GM12892 (cell line): ENCODE measurements at regions not wholly inside any gene's neighbourhood (a gene's known extent, or its start where the extent isn't known, plus 50 kb on each side); places are given as distances from the start of the nearest gene placed in this dataset.

Experiments used
- DNase-seq: peaks from one replicate; pipeline ENCODE4 v3.0.0; 2011; ENCODE audit not compliant: insufficient read length
- FAIRE-seq: peaks from 2 replicates; lab custom pipeline; 2011; peaks lifted over from hg19 to GRCh38; lab: Jason Lieb, UNC
- POLR2A ChIP-seq: IDR thresholded peaks from 2 replicates; pipeline ENCODE4 v1.6.1; 2011; ENCODE audit warnings: low read depth, low read length, control low read depth
- POLR2AphosphoS5 ChIP-seq: IDR thresholded peaks from 2 replicates; pipeline ENCODE4 v1.6.1; 2011; ENCODE audit warnings: low read depth, low read length, control low read depth
- TAF1 ChIP-seq: IDR thresholded peaks from 2 replicates; pipeline ENCODE4 v1.6.1; 2011; ENCODE audit warnings: low read depth, mild to moderate bottlenecking, control low read depth, low read length, borderline replicate concordance

DNA sequence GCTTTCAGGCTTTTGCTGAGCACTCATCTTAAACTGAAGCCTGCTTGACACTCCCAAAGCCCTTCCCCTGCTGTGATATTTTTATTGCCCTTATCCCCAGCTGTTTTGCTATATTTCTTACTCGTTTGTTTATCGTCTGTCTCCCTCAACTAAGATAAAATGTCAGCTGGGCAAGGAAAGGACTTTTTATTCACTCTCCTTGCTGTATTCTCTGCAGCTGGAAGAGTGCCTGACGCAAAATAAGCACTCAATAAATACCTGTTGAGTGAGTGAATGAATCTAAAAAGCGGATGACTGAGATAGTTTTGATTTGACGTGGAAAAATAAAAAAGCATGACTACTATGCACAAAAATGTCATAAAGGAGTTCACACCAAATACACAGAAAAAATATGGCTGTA is 84.8 kb upstream of the POMGNT2 start:
- DNase-seq (no peak), FAIRE-seq (no peak)
- TF ChIP-seq POLR2AphosphoS5 (no peak), POLR2A (no peak), TAF1 (no peak)

DNA sequence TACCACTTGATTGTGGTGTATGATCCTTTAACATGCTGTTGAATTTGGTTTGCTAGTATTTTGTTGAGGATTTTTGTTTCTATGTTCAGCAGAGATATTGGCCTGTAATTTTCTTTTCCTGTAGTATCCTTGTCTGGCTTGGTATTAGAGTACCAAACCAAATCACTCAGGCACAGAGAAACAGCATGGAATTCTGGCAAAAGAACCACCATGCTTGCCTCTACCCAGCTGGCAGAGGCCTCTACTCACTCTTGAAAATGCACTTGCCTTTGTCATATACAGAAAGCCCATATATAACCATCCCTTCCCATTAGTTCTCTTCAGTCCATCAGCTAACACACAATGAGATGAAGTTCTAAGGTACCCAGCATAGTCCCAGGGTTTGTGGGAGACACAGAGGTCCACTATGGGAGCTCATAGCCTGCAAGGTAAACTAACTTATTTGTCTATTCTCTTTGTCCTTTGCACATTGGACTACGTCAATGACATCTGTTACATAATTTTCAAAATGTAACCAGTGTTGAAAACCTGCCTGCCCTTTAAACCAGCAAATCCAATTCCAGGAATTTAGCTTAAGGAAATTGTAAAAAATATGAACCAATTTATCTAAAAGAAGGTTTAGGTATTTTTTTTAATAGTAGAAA is 82.1 kb upstream of the POMGNT2 start:
- DNase-seq: no peak
- no peak for TF ChIP-seq POLR2AphosphoS5
- TF ChIP-seq POLR2A: no peak
- TF ChIP-seq TAF1: no peak
- no peak for FAIRE-seq

DNA sequence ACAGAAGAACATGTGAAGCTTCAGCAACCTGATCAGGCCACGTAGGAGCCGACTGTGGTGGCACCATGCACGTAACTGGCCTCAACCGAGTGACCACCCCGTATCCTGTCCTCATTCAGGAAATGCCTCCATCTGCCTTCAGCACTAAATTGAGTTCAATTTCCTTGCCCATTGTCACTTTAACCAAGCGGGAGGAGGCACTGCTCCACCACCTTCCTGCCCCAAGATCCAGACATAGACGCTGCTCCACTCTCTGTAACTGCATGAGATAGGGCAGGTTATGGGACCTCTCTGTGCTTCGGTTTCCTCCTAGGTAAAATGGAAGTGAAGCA is 80.1 kb upstream of the POMGNT2 start:
- no peak for DNase-seq
- no peak for FAIRE-seq
- no peak for TF ChIP-seq POLR2A
- TF ChIP-seq POLR2AphosphoS5: no peak
- TF ChIP-seq TAF1: no peak

DNA sequence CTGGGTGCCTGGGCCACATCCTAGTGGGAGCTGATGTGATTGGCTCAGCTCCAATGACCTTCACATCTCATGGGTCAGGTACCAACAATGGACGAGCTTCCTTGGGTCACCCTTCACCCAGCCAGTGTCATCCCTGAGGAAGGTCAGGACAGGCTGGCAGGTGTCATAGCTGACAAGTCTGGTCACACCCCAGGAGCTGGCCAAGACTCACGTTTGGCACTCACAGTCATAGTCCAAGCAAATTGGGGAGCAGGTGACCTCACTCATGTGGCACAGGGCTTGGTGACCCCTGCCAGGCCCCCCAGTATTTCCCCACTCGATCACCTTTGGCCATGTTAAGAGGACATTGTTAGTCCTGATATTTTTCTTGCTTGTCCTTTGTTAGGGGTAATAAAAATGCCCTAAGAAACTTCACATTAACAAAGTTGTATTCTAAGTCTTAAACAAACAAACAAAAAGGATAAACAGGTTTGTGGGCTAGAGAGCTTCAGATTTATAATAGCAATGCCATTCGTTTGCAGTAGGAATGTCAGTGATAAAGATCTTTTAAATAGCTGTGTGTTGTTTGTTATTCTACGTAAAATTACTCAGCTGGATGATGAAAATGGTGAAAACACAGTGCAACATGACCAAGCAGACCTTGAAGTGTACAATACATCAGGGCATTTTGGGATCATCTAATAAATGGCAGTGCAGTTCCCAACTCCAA is 79.5 kb upstream of the POMGNT2 start:
- DNase-seq: no peak
- FAIRE-seq: no peak
- TF ChIP-seq TAF1 (no peak), POLR2AphosphoS5 (no peak), POLR2A (no peak)

DNA sequence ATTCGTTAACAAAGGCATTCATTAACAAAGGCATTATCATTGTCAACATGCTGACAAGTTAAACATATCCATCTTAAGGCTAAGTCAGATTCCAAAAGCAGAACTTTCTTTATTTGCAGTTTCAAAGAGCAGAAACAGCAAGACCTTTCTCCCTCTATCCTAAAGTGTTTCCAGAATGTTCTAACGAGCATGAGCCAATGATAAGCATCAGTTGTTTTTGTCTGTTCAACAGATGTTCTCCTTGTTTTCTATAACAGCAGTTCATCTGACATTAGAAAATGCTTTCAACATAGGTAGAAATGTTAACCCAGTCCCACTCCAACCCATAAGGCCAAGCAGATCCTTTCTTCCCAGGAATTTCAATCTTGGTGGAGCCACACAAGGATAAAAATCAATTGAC is 77.6 kb upstream of the POMGNT2 start:
- FAIRE-seq: no peak
- no peak for DNase-seq
- TF ChIP-seq POLR2AphosphoS5 (no peak), POLR2A (no peak), TAF1 (no peak)

DNA sequence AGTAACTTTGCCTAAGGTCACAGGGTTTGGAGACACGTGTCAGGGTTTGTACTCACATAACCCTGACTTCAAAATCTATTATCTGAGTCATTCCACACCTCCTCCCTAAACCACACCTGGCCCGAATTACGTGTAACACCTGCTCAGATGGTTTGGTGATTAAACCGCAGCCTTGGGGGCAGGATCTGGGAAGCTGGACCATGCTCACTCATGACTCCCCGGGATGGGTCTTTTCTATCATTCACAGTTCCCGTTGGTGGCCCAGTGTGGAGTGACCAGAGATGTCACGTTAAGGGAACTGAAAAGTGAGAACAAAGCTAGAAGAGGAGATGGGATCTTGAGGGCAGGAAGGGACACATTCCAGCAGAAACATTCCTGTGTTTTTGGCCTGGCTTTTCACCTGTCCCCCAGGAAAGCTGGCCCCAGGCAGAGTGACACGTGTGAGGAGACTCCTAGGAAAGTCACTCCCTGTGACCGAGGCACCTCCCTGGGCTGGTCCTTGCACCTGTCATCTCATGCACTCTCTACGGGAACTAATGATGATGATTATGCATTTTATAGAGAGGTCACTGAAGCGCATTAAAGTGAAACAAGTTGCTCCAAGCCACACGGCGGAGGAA is 75.4 kb upstream of the POMGNT2 start:
- TF ChIP-seq POLR2A: no peak
- TF ChIP-seq TAF1: no peak
- TF ChIP-seq POLR2AphosphoS5: no peak
- FAIRE-seq (peak; percentile 50), DNase-seq (no peak)

DNA sequence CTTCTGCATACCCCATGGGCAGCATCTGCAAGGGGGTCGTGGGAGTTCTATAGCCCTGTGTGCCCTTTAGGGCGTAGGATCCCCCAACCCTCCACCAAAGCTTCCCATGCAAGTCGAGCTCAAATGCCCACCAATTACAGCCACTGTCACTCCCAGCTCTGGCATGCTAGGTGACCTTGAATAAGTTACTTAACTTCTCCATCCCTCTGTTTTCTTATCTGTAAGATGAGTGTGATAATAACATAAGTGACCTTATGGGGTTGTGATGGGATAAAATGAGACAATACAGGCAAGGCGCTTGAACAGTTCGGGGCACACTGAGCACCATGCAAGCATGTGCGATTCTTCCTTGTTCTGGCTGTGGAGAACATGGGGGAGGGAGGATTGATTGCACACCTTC is 74.8 kb upstream of the POMGNT2 start:
- FAIRE-seq (peak; percentile 36), DNase-seq (no peak)
- no peak for TF ChIP-seq POLR2AphosphoS5

DNA sequence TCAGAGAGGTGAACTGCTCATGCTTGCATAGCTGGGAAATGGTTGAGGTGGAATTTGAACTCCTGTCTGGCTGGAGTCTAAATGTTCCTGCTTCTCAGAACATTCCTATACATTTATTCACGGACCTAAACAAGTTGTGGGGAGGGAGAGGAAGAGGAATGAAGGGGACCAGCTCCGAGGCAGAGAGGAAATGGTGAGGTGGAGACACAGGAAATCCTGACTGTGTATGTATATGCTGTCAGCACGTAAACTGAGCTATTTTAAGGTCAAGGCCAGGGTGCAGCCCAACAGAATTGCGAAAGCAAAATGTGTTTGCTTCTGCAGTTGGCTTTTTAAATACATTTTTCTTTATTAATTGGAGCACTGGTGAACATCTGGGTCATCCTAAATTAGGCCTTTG is 74.1 kb upstream of the POMGNT2 start:
- FAIRE-seq: peak; percentile 64
- TF ChIP-seq POLR2A (no peak), TAF1 (no peak), POLR2AphosphoS5 (no peak)
- no peak for DNase-seq

DNA sequence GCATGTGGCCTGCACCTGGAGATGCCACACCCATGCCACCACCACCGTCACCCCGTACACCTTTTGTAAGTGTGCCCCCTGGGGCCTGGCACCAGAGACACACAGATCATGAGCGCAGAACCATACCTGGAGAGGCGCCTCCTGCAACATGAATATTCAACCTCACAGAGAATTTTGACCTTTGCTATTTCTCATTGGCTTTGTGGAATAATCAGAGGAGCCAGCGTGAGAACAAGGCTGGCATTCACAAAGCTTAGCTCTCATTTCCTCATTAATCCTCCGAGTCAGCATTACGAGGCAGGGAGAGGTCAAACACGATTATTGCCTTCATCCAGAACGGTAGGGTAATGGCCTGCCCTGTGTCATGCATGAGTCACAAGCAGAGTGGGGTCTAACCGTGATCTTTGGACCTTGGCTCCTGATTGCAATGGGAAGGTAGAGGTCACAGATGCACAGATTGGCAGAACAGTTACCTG is 73.0 kb upstream of the POMGNT2 start:
- FAIRE-seq (no peak), DNase-seq (no peak)

DNA sequence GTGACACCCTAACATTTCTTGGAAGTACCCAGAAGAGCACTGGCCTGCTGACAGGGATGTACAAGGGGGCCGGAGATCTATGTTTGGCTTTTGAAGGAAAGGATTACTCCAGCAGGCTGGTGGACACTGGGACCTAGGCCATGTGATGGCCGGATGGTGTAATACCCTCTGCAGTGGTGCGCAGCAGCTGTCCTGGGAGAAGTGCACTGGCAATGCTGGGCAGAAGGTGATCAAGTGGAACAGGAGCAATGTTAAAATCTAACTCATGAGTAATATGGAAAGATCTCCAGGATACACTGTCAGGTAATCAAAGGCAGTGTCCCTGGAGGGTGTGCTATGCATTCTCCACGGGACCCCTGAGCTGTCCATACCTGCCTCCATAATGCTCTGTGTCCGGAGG is 71.2 kb upstream of the POMGNT2 start:
- TF ChIP-seq TAF1 (no peak), POLR2A (no peak), POLR2AphosphoS5 (no peak)
- DNase-seq: no peak
- FAIRE-seq: no peak

More for the DNA sequence above, 73.0 kb upstream of the POMGNT2 start:
- no peak for TF ChIP-seq TAF1
- no peak for TF ChIP-seq POLR2A
- no peak for TF ChIP-seq POLR2AphosphoS5

DNA sequence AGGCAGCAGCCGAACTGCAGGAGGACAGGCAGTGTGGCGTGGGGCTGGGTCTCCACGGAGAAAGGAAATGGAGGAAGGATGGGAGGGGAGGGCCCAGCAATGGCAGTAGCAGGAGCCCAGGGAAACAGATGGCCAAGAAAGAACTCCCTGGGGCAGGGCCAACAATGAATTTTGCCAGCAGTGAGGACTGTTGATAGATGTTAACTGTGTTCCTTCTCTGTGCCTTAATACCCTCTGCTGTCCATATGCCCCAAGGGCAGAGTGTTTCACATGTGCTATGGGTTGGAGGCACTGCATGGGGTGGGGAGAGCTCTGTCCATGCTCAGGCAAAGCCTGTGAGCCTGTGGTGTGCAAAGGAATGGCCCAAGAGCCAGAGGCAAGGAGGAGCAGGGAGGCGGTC is 70.8 kb upstream of the POMGNT2 start:
- no peak for DNase-seq
- no peak for TF ChIP-seq POLR2A
- no peak for TF ChIP-seq TAF1
- TF ChIP-seq POLR2AphosphoS5: no peak
- FAIRE-seq: no peak

DNA sequence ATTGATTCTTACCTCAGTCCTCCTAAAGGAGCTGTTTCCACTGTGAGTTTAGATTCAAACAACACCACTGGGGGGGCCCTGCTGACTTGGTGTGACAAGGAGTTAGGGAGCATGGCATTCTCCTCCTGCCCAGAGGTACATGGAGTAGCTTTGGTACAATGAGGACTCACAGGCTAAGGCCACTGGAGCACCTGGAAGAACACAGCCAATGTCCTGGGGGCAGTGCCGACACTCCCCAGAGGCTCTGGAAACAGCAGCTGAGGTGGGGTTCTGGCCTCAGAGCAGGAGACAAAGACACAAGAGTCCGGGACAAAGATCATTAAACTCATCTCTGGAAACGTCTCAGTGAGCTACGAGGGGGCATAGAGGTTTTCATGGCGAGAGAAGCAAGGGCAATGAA is 69.7 kb upstream of the POMGNT2 start:
- DNase-seq (no peak), FAIRE-seq (no peak)
- TF ChIP-seq POLR2A: no peak
- TF ChIP-seq TAF1: no peak
- no peak for TF ChIP-seq POLR2AphosphoS5

DNA sequence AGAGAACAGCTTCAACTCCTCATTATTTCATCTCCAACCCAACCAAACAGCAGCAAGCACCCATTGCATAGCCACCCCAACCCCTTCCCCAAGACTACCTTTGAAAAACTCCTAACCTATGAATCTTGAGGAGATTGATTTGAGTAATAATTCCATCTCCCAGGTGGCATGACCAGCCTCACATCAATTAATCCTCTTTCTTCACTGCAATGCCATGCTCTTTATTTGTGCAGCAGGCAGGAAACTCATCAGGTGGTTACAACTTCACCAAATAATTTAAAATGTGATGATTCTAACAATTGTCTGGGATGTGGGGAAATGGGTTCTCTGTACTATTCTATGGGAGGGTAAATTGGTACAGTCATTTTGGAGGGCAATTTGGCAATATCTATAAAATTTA is 68.1 kb upstream of the POMGNT2 start:
- FAIRE-seq: no peak
- TF ChIP-seq TAF1 (no peak), POLR2AphosphoS5 (no peak), POLR2A (no peak)
- DNase-seq: no peak
